Activated naive CD4-positive, alpha-beta T cell treated with anti-CD3 and anti-CD28 coated beads, Interleukin-2, amount 50 U/mL, for 16 hours (primary cell): ENCODE measurements at regions not wholly inside any gene's neighbourhood (a gene's known extent, or its start where the extent isn't known, plus 50 kb on each side); places are given as distances from the start of the nearest gene placed in this dataset.

ENCODE experiments used
- DNase-seq: peaks from one replicate; pipeline ENCODE4 v3.0.0-alpha.2; 2020

DNA sequence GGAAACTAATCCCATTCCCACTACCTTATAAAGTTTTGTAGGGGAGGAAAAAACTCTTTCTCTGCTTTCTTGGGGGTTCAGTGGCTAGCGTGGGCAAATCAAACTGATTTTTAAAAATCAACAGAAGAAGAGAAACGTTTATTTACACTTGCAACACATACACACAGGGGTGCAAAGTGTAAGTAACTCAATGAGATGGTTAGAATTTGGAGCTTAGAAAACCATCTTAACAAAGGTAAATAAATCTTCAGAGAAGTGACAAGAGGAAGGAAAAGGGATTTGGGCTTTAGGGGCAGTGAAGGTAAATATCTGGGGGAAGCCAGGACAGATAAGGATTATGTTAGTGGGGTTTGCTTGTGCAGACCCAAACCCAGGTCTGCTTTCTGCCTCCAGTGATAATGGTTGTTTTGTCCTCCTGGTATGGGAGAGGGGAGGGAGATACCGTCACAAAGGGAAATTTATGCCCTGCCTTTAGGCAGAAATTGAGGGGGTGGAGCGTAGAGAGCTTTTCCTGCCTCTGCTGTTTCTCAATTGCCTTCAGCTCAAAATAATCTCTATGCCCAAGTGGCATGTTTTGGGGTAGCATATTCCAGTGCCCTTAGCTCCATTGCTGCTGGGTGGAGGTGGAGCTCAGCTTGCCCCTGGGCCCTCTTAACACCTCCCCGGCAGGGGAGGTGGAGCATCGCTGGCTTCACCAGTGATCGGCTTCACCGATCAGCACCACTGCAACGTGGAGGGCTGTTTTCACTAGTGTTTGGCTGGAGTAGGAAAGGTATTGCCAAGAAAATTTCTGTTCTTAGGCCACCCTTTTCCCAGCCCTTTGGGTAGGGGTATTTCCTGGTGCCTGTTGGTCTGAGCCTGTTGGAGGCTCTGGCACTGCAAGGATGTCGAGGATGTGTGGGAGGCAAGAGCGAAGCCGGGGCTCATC, 92.2 kb downstream of the TEX51 start:
- no peak for DNase-seq

DNA sequence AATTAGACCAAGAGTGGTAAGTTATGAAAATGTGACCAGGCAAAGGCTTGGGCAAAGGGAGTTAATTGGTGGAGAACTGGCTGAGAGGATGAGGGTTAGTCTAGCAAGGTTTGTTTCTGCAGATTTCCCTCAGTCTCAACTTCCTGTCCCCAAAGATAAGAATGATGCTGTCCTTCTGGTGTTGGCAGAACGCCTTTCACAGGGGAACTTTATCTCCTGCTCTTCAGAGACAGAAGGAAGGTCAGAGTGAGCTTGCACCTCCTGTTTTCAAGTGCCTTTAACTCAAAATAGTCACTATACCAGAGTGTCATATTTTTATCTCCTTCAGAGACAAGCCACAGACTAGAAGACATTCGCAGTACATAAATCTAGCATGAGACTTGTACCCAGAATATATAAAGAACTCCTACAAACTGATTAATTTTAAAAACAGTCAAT, 95.7 kb downstream of the TEX51 start:
- no peak for DNase-seq

DNA sequence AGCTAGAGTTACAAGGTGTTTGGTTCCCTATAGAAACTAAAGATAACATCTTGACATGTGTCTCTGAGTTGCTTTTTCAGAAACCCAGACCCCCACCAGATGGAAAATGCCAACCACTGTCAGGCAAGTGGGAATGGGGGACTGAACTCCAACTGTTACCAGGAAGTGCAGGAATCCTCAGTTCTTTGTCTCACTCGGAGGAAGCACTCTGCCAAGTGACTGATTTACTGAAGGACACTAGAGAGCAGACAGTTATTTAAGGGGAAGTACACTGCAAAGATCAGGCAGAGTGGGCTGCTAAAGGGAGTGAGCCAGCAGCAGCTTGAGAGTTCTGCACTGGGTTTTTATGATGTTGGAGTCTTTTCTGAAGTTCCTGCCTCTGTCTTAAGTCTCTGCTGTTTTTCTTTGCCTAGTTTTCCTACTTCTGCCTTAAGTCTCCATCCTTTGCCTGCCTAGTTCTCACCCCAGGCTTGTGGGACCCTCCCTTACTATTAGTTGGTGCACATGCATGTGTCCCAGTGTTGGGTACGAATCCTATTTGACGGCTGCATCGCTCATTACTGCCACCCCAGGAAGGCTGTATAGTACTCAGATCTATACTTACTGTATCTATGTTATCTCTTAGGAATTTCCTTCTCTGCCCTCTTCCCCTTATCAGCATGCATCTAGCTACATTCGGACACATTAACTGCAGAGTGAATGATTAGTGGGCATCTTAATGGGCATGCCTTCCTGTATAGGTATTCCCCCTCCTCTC, 97.1 kb downstream of the TEX51 start:
- DNase-seq, result no peak

DNA sequence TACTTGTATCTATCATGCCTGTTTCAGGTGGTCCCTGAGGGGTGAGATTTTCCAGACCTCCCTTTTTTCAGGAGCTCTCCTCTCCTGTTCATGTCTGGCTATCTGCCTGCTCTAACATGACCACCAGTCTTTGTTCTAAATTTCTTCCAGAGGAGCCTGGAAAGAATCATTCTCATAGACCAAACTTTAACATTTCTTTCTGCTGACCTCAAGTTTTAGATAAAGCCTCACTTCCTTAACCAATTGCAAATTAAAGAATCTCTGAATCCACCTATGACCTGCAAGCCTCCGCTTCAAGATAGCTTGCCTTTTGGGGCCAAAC, 97.6 kb downstream of the TEX51 start:
- DNase-seq, result no peak
